ENCODE measurements at regions not wholly inside any gene's neighbourhood (a gene's known extent, or its start where the extent isn't known, plus 50 kb on each side); places are given as distances from the start of the nearest gene placed in this dataset.

DNA sequence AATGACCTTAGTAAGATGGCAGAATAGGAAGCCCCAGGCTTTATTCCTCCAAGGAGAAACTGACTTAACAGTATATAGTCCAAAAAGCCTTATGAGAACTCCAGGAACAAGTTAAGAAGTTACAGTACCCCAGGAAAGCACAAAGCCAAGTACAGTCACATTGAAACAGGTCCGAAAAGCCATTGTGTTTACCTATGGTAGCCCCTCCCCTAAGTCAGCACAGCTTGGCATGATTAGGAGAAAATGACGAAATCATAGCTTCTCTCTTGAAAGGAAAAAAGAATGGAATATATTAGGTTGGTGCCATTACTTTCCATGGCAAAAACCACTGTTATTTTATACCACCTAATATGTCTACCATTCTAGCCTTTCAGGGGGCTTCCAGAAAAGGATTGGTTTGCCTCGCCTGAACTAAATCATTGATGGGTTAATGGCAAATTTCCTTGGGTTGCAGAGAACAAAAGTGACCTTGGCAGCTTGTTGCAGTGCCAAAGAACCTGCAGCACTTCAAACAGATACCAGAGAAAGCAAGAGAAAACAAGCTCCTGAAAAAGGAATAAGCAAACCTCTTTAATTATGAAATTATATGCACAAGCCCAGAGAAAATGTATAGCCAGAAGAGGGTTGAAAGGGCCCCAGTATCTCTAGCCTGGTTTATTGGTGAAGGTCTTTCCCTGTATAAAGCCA, 130.6 kb downstream of the PTCHD1 start:
- Histone ChIP-seq H2AFZ (replicated peaks; ENCODE audit: low read length, poor library complexity) (no peak overlapping the region), H2AK9ac (replicated peaks; ENCODE audit: low read depth, low read length, poor library complexity) (no peak overlapping the region), H4K8ac (ENCODE audit: low read depth in 2 of 2, low read length in 2 of 2) (no peak overlapping the region), H4K5ac (ENCODE audit: low read depth, low read length) (no peak overlapping the region), H3K4me1 (ENCODE audit: control insufficient read depth, insufficient read depth, low read length) (no peaks in the 10 kb centered on the region), H3K18ac (ENCODE audit: low read depth, low read length) (no peak overlapping the region), H3K14ac (replicated peaks; ENCODE audit: low read depth, low read length) (no peak overlapping the region), H4K91ac (ENCODE audit: insufficient read depth, low read depth, low read length) (no peak overlapping the region), H3K36me3 (ENCODE audit: control insufficient read depth, insufficient read depth, low read length) (no peaks in the 10 kb centered on the region), H3K23ac (ENCODE audit: low read depth, low read length) (no peak overlapping the region), H3K4me3 (ENCODE audit: insufficient read depth, low read depth, low read length) (no peak overlapping the region), H3K9ac (ENCODE audit: low read depth, low read length) (no peak overlapping the region), H2BK15ac (ENCODE audit: low read depth, low read length) (no peak overlapping the region), H2BK120ac (ENCODE audit: low read depth, low read length) (no peak overlapping the region), H4K20me1 (ENCODE audit: insufficient read depth, low read length) (no peaks in the 10 kb centered on the region), H3K9me1 (ENCODE audit: insufficient read depth, low read length) (no peaks in the 10 kb centered on the region), H3K27ac (ENCODE audit: insufficient read depth, low read length) (no peak overlapping the region), H2AK5ac (ENCODE audit: low read depth, low read length) (no peak overlapping the region), H3K4me2 (ENCODE audit: low read depth, low read length) (no peak overlapping the region), H2BK20ac (ENCODE audit: low read depth, low read length) (no peak overlapping the region), H3K79me1 (ENCODE audit: low read depth in 1 of 2, low read length in 2 of 2) (no peaks in the 10 kb centered on the region), H3K4ac (ENCODE audit: low read depth, low read length) (no peak overlapping the region), H3K27me3 (ENCODE audit: control insufficient read depth, insufficient read depth, low read length) (no peaks in the 10 kb centered on the region), H2BK5ac (ENCODE audit: low read depth, low read length, poor library complexity, severe bottlenecking) (no peak overlapping the region), H3K9me3 (ENCODE audit: control insufficient read depth, insufficient read depth, low read length) (no peaks in the 10 kb centered on the region), H3K56ac (ENCODE audit: extremely low read depth, insufficient read depth, low read length) (no peak overlapping the region)
- dilution Hi-C loops (cut with HindIII; ENCODE audit: low sequenced_read_pairs, unreplicated experiment), result no loop called here
- TF ChIP-seq SMC3 (IDR thresholded peaks at IDR 0.05; ENCODE audit: low read depth, low read length) (no peak), RFX5 (IDR thresholded peaks at IDR 0.05; ENCODE audit: low read depth, low read length) (no peak), MXI1 (IDR thresholded peaks at IDR 0.05; ENCODE audit: borderline replicate concordance, low read depth, low read length) (no peak), NFE2L2 (IDR thresholded peaks at IDR 0.05; ENCODE audit: low read depth, low read length) (no peak), USF2 (IDR thresholded peaks at IDR 0.05; ENCODE audit: low read depth, low read length) (no peak), RAD21 (IDR thresholded peaks at IDR 0.05; ENCODE audit: low read length) (no peak), FOS (IDR thresholded peaks at IDR 0.05; ENCODE audit: low read depth, low read length) (no peak), MAFK (IDR thresholded peaks at IDR 0.05; ENCODE audit: low read depth, low read length) (no peak), CHD1 (IDR thresholded peaks at IDR 0.05; ENCODE audit: low read depth, low read length) (no peak), ELK1 (IDR thresholded peaks at IDR 0.05; ENCODE audit: borderline replicate concordance, low read depth, low read length) (no peak)
- TF ChIP-seq, protein P1, sequence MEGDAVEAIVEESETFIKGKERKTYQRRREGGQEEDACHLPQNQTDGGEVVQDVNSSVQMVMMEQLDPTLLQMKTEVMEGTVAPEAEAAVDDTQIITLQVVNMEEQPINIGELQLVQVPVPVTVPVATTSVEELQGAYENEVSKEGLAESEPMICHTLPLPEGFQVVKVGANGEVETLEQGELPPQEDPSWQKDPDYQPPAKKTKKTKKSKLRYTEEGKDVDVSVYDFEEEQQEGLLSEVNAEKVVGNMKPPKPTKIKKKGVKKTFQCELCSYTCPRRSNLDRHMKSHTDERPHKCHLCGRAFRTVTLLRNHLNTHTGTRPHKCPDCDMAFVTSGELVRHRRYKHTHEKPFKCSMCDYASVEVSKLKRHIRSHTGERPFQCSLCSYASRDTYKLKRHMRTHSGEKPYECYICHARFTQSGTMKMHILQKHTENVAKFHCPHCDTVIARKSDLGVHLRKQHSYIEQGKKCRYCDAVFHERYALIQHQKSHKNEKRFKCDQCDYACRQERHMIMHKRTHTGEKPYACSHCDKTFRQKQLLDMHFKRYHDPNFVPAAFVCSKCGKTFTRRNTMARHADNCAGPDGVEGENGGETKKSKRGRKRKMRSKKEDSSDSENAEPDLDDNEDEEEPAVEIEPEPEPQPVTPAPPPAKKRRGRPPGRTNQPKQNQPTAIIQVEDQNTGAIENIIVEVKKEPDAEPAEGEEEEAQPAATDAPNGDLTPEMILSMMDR (conservative IDR thresholded peaks at IDR 0.05; ENCODE audit: low read depth, low read length), result no peak
- ChIA-PET POLR2A (ENCODE audit: unreplicated experiment) (no interaction called here), CTCF (no interaction called here)
- DNase-seq, result no peak
- in situ Hi-C loops (cut with MboI; ENCODE audit: low sequenced_read_pairs), result no loop called here
- WGBS, 2 experiments (ENCODE audit: extremely low coverage in 2 of 2, insufficient read length in 1 of 2), result no CpG with 5 or more reads among the region's 3 CpGs
- no peak for ATAC-seq (ENCODE audit: low read depth)
- BruUV-seq (replicated peaks), result no TSS peak
- intact Hi-C loops (cut with micrococcal nuclease), result no loop called here
